ENCODE measurements at regions not wholly inside any gene's neighbourhood (a gene's known extent, or its start where the extent isn't known, plus 50 kb on each side); places are given as distances from the start of the nearest gene placed in this dataset.

DNA sequence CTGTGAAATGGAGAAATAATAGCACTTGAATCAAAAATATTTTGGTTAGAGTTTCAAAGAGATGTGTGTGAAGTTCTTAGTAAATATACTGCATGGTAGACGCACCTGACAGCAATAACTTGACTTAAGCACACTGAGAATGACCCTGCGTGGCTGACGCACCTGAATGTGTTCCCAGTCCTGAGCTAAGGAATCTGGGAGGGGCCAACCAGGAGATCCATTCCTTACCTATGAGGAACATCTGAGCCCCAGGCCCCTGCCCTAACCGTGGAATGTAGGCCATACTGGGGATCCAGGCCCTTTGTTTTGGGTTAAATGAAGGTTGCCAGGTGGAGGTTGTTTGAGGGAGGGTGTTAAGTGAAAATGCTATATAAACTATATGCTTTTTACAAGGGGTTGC is 284.4 kb downstream of the RBM43 start:
- TF ChIP-seq, protein P1, sequence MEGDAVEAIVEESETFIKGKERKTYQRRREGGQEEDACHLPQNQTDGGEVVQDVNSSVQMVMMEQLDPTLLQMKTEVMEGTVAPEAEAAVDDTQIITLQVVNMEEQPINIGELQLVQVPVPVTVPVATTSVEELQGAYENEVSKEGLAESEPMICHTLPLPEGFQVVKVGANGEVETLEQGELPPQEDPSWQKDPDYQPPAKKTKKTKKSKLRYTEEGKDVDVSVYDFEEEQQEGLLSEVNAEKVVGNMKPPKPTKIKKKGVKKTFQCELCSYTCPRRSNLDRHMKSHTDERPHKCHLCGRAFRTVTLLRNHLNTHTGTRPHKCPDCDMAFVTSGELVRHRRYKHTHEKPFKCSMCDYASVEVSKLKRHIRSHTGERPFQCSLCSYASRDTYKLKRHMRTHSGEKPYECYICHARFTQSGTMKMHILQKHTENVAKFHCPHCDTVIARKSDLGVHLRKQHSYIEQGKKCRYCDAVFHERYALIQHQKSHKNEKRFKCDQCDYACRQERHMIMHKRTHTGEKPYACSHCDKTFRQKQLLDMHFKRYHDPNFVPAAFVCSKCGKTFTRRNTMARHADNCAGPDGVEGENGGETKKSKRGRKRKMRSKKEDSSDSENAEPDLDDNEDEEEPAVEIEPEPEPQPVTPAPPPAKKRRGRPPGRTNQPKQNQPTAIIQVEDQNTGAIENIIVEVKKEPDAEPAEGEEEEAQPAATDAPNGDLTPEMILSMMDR (IDR thresholded peaks at IDR 0.05; ENCODE audit: low read length), result no peak
- no peak for TF ChIP-seq EZH2phosphoT487 (IDR thresholded peaks at IDR 0.05; ENCODE audit: low read length)
